Neural progenitor cell (in vitro differentiated cells): ENCODE measurements at regions not wholly inside any gene's neighbourhood (a gene's known extent, or its start where the extent isn't known, plus 50 kb on each side); places are given as distances from the start of the nearest gene placed in this dataset.

Source experiments
- DNase-seq: peaks from one replicate; pipeline ENCODE4 v3.0.0-alpha.2; 2016; ENCODE audit warnings: low spot score
- H2AFZ ChIP-seq: fragments of 200-600 bp; sonication (generic); replicated peaks from 2 replicates; pipeline ENCODE4 v1.6.1; 2016; ENCODE audit warnings: antibody characterized with exemption
- H3F3A ChIP-seq: fragments of 200-600 bp; sonication (generic); 2 replicates; pipeline ENCODE4 v1.6.1; 2016; ENCODE audit warnings: antibody characterized with exemption, low read depth
- H3K27ac ChIP-seq: fragments of 200-600 bp; sonication (generic); 2 replicates; pipeline ENCODE4 v1.5.1; 2016; ENCODE audit warnings: mild to moderate bottlenecking
- H3K27me3 ChIP-seq: fragments of 200-600 bp; sonication (generic); 2 replicates; pipeline ENCODE4 v1.6.1; 2016; ENCODE audit warnings: mild to moderate bottlenecking, moderate library complexity
- H3K36me3 ChIP-seq: fragments of 200-600 bp; sonication (generic); 2 replicates; pipeline ENCODE4 v1.5.1; 2016
- H3K4me1 ChIP-seq: fragments of 200-600 bp; sonication (generic); 2 replicates; pipeline ENCODE4 v1.6.1; 2016; ENCODE audit warnings: mixed run types
- H3K4me2 ChIP-seq: fragments of 200-600 bp; sonication (generic); 2 replicates; pipeline ENCODE4 v1.6.1; 2016
- H3K4me3 ChIP-seq: fragments of 200-600 bp; sonication (generic); 2 replicates; pipeline ENCODE4 v1.5.1; 2016
- H3K79me2 ChIP-seq: fragments of 200-600 bp; sonication (generic); 2 replicates; pipeline ENCODE4 v1.6.1; 2016; ENCODE audit warnings: low read depth
- H3K9ac ChIP-seq: fragments of 200-600 bp; sonication (generic); 2 replicates; pipeline ENCODE4 v1.6.1; 2016
- H3K9me3 ChIP-seq: fragments of 200-600 bp; sonication (generic); 2 replicates; pipeline ENCODE4 v1.5.1; 2016; ENCODE audit warnings: low read depth
- H4K20me1 ChIP-seq: fragments of 200-600 bp; sonication (generic); 2 replicates; pipeline ENCODE4 v1.6.1; 2016; ENCODE audit warnings: low read depth
- H3K27ac Mint-ChIP-seq: 3 replicates; pipeline ENCODE4 v1.8.0; 2021; ENCODE audit warnings: mixed read lengths
- H3K27me3 Mint-ChIP-seq: 2 replicates; pipeline ENCODE4 v1.8.0; 2022; ENCODE audit warnings: low read depth, mild to moderate bottlenecking, inconsistent platforms, moderate library complexity, mixed read lengths; ENCODE audit not compliant: insufficient read depth
- H3K36me3 Mint-ChIP-seq: 3 replicates; pipeline ENCODE4 v1.8.0; 2021; ENCODE audit warnings: mixed read lengths
- H3K4me1 Mint-ChIP-seq: 3 replicates; pipeline ENCODE4 v1.8.0; 2021; ENCODE audit warnings: mixed read lengths
- H3K4me3 Mint-ChIP-seq: 3 replicates; pipeline ENCODE4 v1.8.0; 2021; ENCODE audit warnings: mild to moderate bottlenecking, moderate library complexity, mixed read lengths
- H3K9me3 Mint-ChIP-seq: 3 replicates; pipeline ENCODE4 v1.8.0; 2020; ENCODE audit warnings: mixed read lengths
- EZH2 ChIP-seq: fragments of 200-600 bp; sonication (generic); IDR thresholded peaks from 2 replicates; pipeline ENCODE4 v1.6.1; 2017; ENCODE audit warnings: antibody characterized with exemption, mild to moderate bottlenecking, moderate library complexity
- EZH2phosphoT487 ChIP-seq: fragments of 200-600 bp; sonication (generic); IDR thresholded peaks from 2 replicates; pipeline ENCODE4 v1.6.1; 2017; ENCODE audit warnings: antibody characterized with exemption
- TF ChIP-seq, protein P1 (sequence below): fragments of 200-600 bp; sonication (generic); IDR thresholded peaks from 2 replicates; pipeline ENCODE4 v1.5.1; 2017; ENCODE audit warnings: antibody characterized with exemption, mild to moderate bottlenecking

DNA sequence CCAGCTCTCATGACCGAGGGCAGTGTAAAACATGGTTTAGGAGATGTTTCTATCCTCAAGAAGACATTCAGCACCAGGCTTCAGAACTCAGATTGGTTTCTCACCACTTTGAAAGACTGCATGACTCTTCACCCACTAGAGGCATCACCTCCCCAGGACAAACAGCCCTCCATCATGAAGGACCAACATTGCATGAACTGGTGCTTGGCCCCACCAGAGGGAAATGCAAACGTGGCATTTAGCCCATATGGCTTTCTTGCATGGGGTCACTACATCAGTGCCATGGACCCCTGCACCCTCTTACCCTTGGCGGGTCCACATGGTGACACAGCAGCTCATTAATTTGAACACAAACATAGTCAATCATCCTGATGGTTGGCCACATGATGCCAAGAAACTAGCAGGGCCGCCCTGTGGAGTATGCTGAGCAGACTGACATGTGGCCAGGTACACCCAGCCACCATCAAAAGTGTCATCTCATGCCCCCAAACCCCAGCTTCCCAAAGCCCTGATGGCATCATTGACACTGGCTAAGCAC is 129.5 kb upstream of the FSTL4 start:
- Histone ChIP-seq H3K4me1 (peaks cover 4% of the 10 kb centered on the region), H3K9ac (no peak overlapping the region), H3K36me3 (no peaks in the 10 kb centered on the region), H3K9me3 (no peaks in the 10 kb centered on the region), H3K27me3 (no peaks in the 10 kb centered on the region), H3F3A (no peaks in the 10 kb centered on the region), H3K27ac (no peak overlapping the region), H3K4me2 (no peak overlapping the region), H2AFZ (no peak overlapping the region), H4K20me1 (no peaks in the 10 kb centered on the region), H3K79me2 (no peaks in the 10 kb centered on the region), H3K4me3 (no peak overlapping the region)
- no peak overlapping the region for H3K27ac Mint-ChIP-seq
- H3K27me3 Mint-ChIP-seq = peaks cover 9% of the 10 kb centered on the region
- TF ChIP-seq, protein P1, sequence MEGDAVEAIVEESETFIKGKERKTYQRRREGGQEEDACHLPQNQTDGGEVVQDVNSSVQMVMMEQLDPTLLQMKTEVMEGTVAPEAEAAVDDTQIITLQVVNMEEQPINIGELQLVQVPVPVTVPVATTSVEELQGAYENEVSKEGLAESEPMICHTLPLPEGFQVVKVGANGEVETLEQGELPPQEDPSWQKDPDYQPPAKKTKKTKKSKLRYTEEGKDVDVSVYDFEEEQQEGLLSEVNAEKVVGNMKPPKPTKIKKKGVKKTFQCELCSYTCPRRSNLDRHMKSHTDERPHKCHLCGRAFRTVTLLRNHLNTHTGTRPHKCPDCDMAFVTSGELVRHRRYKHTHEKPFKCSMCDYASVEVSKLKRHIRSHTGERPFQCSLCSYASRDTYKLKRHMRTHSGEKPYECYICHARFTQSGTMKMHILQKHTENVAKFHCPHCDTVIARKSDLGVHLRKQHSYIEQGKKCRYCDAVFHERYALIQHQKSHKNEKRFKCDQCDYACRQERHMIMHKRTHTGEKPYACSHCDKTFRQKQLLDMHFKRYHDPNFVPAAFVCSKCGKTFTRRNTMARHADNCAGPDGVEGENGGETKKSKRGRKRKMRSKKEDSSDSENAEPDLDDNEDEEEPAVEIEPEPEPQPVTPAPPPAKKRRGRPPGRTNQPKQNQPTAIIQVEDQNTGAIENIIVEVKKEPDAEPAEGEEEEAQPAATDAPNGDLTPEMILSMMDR = no peak
- TF ChIP-seq EZH2 = no peak
- TF ChIP-seq EZH2phosphoT487 = no peak
- H3K9me3 Mint-ChIP-seq = no peaks in the 10 kb centered on the region
- no peak overlapping the region for H3K4me3 Mint-ChIP-seq
- H3K36me3 Mint-ChIP-seq = no peaks in the 10 kb centered on the region
- no peak for DNase-seq
- H3K4me1 Mint-ChIP-seq = peaks cover 42% of the 10 kb centered on the region

DNA sequence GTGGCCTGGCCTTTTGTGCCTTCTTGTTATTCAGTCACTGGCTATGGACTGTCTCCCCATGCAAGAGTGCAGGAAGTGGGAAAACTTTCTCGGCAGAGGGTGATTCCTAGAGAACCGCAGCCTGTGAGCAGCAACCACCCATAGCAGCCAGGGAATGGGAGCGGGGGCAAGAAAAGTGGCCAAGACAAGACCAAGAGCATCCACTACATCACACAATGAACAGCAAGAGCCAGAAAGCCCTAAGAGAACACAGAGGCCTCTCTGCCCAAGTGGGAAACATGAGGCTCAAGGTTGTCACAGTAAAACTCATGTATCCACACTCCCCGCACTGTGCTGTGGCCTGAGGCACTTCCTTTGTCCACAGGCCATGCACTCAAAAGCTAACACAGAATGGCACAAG is 129.1 kb upstream of the FSTL4 start:
- no peaks in the 10 kb centered on the region for H3K9me3 ChIP-seq
- TF ChIP-seq, protein P1 = no peak
- TF ChIP-seq EZH2 (no peak), EZH2phosphoT487 (no peak)
- H3K27ac Mint-ChIP-seq = no peak overlapping the region
- H3K4me1 Mint-ChIP-seq = peaks cover 42% of the 10 kb centered on the region
- no peak overlapping the region for H3K4me3 Mint-ChIP-seq
- no peaks in the 10 kb centered on the region for H3K36me3 Mint-ChIP-seq
- no peaks in the 10 kb centered on the region for H3K9me3 Mint-ChIP-seq
- H3K4me1 ChIP-seq = peaks cover 4% of the 10 kb centered on the region
- no peaks in the 10 kb centered on the region for H3K27me3 ChIP-seq
- no peaks in the 10 kb centered on the region for H3F3A ChIP-seq
- H3K4me3 ChIP-seq = no peak overlapping the region
- H3K27ac ChIP-seq = no peak overlapping the region
- H3K4me2 ChIP-seq = no peak overlapping the region
- no peaks in the 10 kb centered on the region for H3K36me3 ChIP-seq
- DNase-seq = no peak
- H2AFZ ChIP-seq = no peak overlapping the region
- H3K27me3 Mint-ChIP-seq = peaks cover 9% of the 10 kb centered on the region
- no peak overlapping the region for H3K9ac ChIP-seq
- H4K20me1 ChIP-seq = no peaks in the 10 kb centered on the region
- H3K79me2 ChIP-seq = no peaks in the 10 kb centered on the region

- Histone ChIP-seq H3K36me3 (no peaks in the 10 kb centered on the region), H3K9me3 (no peaks in the 10 kb centered on the region), H3K79me2 (no peaks in the 10 kb centered on the region), H3K9ac (no peak overlapping the region), H4K20me1 (no peaks in the 10 kb centered on the region), H3K4me3 (no peak overlapping the region), H3K27me3 (no peaks in the 10 kb centered on the region), H3K27ac (no peak overlapping the region), H3K4me1 (peaks cover under 1% of the 10 kb centered on the region), H3K4me2 (no peak overlapping the region), H2AFZ (no peak overlapping the region), H3F3A (no peaks in the 10 kb centered on the region)
- peaks cover 14% of the 10 kb centered on the region for H3K27me3 Mint-ChIP-seq
- TF ChIP-seq EZH2phosphoT487 (no peak), EZH2 (no peak)
- TF ChIP-seq, protein P1 = no peak
- peaks cover under 1% of the 10 kb centered on the region for H3K9me3 Mint-ChIP-seq
- H3K4me3 Mint-ChIP-seq = no peak overlapping the region
- peaks cover 22% of the 10 kb centered on the region for H3K4me1 Mint-ChIP-seq
- H3K27ac Mint-ChIP-seq = no peak overlapping the region
- H3K36me3 Mint-ChIP-seq = no peaks in the 10 kb centered on the region
- DNase-seq = no peak
These were observed 126.9 kb upstream of the FSTL4 start for GRCh38 chr5:133739181-133739780.
